ENCODE measurements at regions not wholly inside any gene's neighbourhood (a gene's known extent, or its start where the extent isn't known, plus 50 kb on each side); places are given as distances from the start of the nearest gene placed in this dataset.
"Not testable (repeated sequence)": the region's sequence is repeated elsewhere in the genome, so short reads cannot be mapped to it uniquely, and the experiment has no call there.

DNA sequence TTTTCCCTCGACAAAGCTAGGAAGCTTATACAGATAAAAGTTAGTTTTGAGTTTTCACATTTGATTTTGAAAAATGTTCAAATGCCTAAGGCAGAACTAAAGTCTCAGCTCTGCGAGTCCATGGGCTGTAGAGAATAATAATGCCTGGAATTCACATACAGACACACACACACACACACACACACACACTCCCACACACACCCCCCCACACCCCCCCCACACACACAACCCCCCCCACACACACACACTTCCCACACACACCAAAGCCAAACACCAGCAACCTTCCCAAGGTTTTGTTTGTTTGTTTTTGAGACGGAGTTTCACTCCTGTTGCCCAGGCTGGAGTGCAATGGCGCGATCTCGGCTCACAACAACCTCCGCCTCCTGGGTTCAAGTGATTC, 62.8 kb upstream of the EIF5 start:
- no peak for DNase-seq

DNA sequence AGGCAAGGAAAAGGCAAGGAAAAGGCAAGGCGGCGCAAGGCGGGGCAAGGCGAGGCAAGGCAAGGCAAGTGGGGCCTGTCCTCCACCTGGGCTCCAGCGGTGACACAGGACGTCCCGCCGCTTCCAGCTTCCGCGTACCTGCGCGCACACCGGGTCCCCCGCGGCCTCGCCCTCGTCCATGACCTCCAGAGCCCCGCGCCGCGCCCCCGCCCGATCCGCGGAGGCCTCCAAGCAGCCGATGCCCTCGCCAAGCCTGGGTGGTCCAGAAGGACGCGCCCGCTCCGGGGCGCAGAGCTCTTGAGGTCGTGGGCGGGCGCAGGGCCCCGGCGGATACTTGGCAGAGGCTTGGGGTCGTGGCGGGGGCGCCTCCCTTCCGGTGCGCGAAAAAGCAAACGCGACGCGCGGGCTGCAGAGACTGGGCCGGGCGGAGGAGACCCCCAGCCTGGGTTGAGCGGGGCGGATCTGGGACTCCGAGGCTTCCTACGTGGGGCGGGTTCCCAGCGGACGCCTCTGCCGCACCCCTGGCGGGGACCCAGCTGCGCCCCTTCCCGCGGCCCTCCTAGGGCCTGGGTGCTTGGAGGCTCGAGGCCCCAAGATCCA, 60.8 kb upstream of the EIF5 start:
- no peak for DNase-seq

DNA sequence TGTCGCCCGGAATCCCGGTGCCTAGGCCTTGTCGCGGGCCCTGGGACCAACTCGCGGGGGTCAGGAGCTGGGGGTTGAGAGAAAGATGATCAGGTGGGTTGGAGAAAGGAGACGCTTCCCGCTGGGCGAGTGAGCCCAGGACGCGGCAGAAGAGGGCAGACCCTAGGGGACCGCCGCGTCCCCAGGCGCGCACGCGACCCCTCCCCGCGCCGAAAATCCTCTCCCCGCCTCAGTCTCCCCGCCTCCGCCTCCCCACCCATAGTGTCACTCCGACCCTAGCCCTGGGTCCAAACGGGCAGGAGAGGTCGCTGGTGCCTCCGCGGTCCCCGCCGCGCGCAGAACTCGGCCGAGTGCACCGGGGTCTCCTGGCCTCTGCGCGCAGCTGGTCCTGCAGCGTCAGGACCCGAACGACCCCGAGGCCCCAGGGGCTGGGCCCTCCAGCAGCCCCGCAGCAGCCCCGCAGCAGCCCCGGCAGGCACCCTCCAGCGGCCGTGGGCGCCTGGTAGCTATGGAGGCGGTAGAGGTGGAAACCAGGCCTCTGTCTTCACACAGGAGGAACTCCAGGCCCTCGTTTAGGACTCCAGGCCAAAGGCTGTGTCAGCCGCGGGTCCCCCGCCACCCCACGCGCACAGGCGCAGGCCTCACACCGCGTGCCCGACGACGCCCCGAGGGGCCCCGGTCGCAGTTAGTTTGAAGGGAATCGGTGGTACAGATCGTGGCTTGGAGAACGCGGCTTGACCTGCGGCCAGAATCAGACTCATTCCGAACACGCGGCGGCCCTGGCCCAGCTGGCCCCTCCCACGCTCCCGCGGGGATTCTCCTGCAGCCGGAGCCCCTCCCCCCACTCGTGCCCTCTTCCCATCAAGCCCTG, 60.1 kb upstream of the EIF5 start:
- no peak for DNase-seq

DNA sequence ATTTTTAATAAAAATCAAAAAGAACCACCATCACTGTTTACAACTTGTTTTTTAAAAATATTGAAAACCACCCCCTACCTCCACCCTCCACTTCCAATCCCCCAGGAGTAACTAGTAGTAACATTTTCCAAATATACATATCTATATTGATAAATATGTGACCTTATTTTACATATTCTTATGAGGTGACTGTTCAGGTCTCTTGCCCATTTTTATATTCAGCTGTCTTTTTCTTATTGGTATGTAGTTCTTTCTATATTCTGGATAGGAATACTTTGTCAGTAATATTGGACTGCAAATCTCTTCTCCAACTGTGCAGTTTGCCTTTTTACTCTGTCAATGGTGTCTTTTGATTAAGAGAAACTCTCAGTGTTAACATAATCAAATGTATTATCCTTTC, 59.0 kb upstream of the EIF5 start:
- no peak for DNase-seq

DNA sequence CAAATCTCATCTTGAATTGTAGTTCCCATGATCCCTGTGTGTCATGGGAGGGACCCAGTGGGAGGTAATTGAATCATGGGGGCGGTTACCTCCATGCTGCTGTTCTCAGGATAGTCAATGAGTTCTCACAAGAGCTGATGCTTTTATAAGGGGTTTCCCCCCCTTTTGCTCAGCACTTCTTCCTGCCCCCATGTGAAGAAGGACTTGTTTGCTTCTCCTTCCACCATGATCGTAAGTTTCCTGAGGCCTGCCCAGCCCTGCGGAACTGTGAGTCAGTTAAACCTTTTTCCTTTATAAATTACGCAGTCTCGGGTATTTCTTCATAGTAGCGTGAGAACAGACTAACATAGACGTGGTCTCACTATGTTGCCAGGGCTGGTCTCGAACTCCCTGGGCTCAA, 56.1 kb upstream of the EIF5 start:
- DNase-seq: no peak

DNA sequence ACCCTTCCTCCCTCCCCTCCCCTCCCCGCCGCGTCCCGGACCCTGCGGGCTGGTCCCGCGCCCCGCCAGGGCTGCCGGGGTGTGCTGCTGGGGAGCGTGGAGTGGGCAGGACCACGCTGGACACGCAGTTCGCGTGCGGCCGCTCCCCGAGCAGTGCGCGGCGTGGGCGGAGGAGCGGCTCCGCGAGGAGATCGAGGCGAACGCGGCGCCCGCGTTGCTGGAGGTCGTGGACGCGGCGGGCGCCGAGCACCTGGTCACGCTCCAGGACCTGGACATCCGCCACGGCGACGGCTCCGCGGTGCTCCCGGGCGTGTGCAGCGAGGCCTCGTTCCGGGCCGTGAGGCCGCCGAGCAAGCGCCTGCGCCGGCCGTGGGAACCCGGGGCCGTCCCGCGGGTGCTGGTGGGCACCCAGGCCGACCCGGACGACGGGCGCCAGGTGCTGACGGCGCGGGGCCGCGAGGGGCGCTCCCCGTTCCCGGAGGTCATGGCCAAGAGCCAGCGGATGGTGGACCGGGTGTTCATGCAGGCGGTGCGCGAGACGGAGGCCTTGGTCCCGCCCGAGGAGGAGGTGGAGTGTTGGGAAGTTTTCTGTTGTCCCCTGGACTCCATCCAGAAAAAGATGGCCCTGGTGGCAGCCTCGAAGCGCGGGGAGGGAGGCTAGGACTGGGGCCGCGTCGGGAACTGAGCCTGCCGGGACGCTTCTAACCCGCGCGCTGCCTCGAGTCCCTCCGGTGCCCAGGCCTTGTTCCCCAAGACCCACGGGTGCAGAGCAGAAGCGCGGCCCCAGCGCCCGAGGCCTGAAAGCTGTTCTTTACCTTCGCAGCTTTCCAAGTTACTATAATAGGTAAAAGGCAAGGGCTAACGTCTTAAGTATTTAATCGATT, 54.7 kb upstream of the EIF5 start:
- no peak for DNase-seq

DNA sequence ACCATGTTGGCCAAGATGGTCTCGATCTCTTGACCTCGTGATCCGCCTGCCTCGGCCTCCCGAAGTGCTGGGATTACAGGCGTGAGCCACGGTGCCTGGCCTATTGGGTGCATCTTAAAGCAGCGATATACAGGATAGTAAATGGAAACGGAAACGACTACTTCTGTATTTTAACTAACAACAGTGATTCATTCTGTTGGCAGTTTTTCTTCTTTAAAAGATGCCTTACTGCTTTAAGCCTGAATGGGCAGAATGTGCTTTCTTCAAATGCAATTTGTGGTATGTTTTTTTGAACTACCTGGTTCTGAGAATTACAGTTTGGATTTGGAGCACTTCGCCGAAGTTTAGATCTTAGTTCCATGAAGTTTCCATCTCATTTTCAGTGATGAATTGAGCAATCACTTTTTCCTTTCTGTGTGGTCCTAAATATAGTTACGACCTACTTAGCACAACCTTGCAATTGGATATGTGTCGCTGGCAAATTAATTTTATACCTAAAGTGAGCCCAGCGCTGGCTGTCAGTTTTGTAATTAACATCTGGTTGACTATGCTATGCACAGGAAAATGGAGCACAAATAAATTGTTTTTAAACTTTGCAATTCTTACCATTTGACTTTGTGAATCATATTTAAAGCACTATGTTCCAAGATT, 53.6 kb upstream of the EIF5 start:
- DNase-seq: no peak

DNA sequence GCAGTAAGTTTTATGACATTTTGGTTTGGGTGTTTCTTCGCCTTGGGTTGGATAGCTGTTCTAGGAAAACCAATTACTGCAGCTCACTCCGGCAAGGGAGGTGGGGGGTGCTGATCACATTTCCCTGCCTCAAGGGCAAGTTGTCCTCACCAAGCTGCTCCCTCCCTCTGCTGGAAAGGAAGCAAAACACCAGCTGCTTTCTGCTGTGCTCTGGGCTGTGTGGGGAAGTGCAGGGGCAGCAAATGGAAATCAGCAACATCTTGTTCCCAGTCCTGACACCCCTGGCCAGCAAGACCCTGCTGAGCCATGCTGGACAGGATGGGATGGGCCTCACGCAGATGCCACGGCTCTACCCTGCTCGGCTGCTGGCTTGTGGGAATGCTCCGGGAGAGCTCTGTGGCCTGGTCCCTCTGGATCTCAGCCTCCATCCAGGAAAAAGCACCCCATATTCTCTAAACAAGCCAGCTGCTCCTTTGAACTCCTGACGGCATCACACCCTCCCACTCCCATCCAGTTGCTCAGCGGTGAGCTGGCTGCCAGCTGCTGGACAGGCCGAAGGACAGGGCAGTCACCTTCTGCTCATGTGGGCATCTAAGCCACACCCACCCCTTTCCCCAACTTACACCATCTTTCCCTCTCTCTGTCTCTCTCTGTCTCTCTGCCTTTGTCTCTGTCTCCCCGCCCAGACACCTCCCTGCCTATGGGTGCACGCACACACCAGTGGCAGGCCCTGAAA, 52.4 kb upstream of the EIF5 start:
- DNase-seq: no peak

DNA sequence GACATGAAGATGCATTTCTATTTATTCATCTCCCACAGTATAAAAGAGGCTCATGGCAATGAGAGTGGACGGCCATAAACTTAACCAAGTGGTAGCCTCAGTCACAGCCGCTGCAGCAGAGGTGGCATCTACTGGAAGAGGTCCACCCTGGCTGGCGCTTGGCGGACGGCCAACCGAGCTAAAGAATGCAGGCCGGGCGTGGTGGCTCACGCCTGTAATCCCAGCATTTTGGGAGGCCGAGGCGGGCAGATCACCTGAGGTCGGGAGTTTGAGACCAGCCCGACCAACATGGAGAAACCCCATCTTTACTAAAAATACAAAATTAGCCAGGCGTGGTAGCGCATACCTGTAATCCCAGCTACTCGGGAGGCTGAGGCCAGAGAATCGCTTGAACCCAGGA, 51.7 kb upstream of the EIF5 start:
- not testable (repeated sequence) for DNase-seq

DNA sequence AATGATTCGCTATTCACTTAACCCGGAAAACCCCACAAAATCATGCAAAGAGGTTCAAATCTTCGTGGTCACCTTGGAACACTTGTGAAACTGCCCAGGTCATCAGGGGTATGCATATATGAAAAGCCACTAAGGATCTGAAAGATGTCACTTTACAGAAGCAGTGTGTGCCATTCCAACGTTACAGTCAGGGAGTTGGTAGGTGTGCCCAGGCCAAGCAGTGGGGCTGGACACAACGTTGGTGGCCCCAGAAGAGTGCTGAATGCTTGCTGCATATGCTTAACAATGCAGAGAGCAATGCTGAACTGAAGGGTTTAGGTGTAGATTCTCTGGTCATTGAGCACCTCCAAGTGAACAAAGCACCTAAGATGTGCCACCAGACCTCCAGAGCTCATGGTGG, 51.1 kb upstream of the EIF5 start:
- DNase-seq: no peak

DNA sequence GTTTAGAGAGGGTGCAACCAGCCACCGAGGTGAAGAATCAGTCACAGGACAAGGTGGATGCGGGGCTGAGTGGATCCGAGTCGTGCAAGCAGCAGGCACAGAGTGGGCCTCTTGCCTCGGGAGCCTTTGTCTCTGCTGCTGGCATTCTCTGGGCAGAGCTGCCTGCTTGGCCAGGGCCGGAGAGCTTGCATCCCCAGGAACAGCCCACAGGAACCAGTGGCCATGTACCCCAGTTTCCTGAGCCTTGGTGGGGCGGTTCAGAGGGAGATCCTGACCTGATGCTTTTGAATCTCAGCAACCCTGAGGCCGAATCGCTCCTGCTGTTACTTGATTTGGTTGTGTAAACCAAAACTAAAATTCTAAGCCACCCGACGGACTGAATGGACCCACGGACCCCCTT, 50.1 kb upstream of the EIF5 start:
- no peak for DNase-seq
